Epithelial cell of esophagus (primary cell): ENCODE measurements at regions not wholly inside any gene's neighbourhood (a gene's known extent, or its start where the extent isn't known, plus 50 kb on each side); places are given as distances from the start of the nearest gene placed in this dataset.
A peak's percentile ranks its signal among the peaks of the same experiment; 100 is the strongest.

ENCODE experiments used
- DNase-seq: peaks from one replicate; pipeline ENCODE4 v3.0.0; 2010; ENCODE audit warnings: low read depth
- H3K4me3 ChIP-seq: 2 replicates; pipeline ENCODE4 v1.5.1; 2011; ENCODE audit warnings: mild to moderate bottlenecking, low read length, control low read depth
- TF ChIP-seq, protein P1 (sequence below): IDR thresholded peaks from 2 replicates; pipeline ENCODE4 v1.5.1; 2011; ENCODE audit warnings: low read depth, mild to moderate bottlenecking, low read length, control low read depth, inconsistent platforms; ENCODE audit not compliant: insufficient read depth; ENCODE audit errors: missing control alignments

DNA sequence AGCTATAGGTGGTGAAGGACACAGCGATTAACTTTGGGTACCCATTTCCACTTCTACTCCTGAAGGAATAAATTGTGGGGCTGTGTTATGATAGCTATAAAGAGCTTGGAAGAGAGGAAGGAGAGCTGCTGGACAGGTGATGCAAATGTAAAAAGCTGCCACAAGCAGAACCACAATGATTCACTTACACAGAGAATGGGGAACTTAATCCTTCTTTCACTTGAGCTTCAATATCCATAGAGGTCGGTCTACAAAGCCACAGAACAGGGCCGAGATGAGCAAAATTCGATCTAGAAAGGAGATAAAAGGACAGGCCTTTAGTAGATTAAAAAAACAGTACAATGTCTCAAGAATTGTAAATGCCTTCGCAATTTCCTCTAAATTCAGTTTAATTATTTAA is 831.1 kb downstream of the LRFN5 start:
- DNase-seq, result no peak
- H3K4me3 ChIP-seq, result no peak overlapping the region
- TF ChIP-seq, protein P1, sequence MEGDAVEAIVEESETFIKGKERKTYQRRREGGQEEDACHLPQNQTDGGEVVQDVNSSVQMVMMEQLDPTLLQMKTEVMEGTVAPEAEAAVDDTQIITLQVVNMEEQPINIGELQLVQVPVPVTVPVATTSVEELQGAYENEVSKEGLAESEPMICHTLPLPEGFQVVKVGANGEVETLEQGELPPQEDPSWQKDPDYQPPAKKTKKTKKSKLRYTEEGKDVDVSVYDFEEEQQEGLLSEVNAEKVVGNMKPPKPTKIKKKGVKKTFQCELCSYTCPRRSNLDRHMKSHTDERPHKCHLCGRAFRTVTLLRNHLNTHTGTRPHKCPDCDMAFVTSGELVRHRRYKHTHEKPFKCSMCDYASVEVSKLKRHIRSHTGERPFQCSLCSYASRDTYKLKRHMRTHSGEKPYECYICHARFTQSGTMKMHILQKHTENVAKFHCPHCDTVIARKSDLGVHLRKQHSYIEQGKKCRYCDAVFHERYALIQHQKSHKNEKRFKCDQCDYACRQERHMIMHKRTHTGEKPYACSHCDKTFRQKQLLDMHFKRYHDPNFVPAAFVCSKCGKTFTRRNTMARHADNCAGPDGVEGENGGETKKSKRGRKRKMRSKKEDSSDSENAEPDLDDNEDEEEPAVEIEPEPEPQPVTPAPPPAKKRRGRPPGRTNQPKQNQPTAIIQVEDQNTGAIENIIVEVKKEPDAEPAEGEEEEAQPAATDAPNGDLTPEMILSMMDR, result no peak

DNA sequence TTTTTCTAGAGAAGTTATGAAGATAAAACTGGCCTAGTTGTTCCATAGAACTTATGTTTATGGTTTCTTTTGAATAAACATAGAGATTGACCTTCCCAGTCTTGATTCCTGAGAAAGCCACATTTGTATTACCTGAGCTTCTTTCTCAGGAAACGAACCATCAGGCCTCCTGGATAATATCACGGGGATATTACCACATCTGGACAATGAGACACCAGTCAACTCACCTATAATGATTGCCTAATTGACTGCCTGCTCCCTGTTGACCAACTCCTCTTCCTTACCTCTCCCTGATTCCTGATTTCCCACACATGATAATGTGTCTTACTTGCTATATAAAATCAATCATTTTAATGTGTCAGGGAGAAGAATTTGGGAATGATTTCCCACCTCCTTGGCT is 822.7 kb downstream of the LRFN5 start:
- TF ChIP-seq, protein P1, result no peak
- peak; percentile 65 for DNase-seq
- no peak overlapping the region for H3K4me3 ChIP-seq

GRCh38 chr14:42428996-42429395 is 822.3 kb downstream of the LRFN5 start:
- no peak overlapping the region for H3K4me3 ChIP-seq
- TF ChIP-seq, protein P1, result no peak
- peak; percentile 79 for DNase-seq

- no peak overlapping the region for H3K4me3 ChIP-seq
- DNase-seq, result peak; percentile 49
- TF ChIP-seq, protein P1, result no peak
These were observed 817.8 kb downstream of the LRFN5 start for GRCh38 chr14:42424501-42424900.

DNA sequence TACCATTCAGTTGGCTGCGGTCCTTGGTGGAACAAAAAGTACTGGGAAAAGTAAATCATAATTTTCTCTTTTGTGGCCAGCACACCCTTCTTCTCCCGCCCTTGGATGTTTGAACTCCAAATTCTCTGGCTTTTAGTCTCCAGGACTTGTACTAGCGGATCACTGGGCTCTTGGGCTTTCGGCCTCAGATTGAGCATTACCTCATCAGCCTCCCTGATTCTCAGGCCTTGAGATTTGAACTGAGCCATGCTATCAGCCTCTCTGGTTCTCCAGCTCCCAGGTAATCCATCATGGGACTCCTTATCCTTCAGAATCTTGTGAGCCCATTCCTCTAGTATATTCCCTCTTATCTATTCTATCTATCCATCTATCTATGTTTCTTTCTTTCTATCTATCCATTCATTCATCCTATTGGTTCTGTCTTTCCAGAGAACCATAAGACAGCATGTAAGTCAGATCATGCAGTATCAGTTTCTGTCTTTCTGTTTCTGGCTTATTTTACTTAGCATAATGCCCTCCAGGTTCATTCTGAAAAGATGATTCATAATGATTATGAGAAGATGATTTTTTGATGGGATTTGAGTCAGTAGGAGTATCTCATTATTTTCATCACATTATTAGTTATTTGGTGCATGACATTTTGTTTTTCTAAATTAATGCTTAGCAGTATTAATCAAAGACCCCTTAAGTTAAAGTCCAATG is 814.9 kb downstream of the LRFN5 start:
- TF ChIP-seq, protein P1, result no peak
- DNase-seq, result peak; percentile 40
- no peak overlapping the region for H3K4me3 ChIP-seq

GRCh38 chr14:42420071-42420470 is 813.4 kb downstream of the LRFN5 start:
- no peak for DNase-seq
- no peak overlapping the region for H3K4me3 ChIP-seq
- TF ChIP-seq, protein P1, result no peak

DNA sequence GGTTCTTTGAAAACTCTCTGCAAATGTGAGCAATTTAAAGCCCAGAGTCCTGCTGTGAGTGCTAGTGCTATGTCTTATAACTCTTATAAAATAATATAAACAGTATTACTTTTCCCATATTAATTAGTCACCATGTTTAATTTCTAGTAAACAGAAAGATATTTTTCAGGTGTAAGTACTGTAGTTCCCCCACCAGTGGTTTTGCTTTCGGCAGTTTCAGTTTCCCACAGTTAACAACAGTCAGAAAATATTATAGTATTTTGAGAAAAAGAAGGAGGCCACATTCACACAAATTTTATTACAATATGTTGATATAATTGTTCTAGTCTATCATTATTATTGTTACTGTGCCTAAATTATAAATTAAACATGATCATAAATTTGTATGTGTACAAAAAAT is 800.5 kb downstream of the LRFN5 start:
- H3K4me3 ChIP-seq, result no peak overlapping the region
- DNase-seq, result no peak
- TF ChIP-seq, protein P1, result no peak
